Endodermal cell (in vitro differentiated cells): ENCODE measurements at regions not wholly inside any gene's neighbourhood (a gene's known extent, or its start where the extent isn't known, plus 50 kb on each side); places are given as distances from the start of the nearest gene placed in this dataset.

Experiments
- DNase-seq: peaks from one replicate; pipeline ENCODE4 v3.0.0-alpha.2; 2017
- H3K27ac ChIP-seq: 2 replicates; pipeline ENCODE4 v1.5.1; 2013; ENCODE audit warnings: mild to moderate bottlenecking, low read depth, low read length, moderate library complexity
- H3K27me3 ChIP-seq: 2 replicates; pipeline ENCODE4 v1.6.1; 2013; ENCODE audit warnings: mild to moderate bottlenecking, low read length, moderate library complexity; ENCODE audit not compliant: insufficient read depth, control insufficient read depth, poor library complexity, severe bottlenecking
- H3K36me3 ChIP-seq: 2 replicates; pipeline ENCODE4 v1.7.0; 2013; ENCODE audit warnings: mild to moderate bottlenecking, low read length, moderate library complexity; ENCODE audit not compliant: control insufficient read depth, insufficient read depth
- H3K4me1 ChIP-seq: one replicate; pipeline ENCODE4 v1.7.0; 2013; ENCODE audit warnings: low read length; ENCODE audit not compliant: control insufficient read depth, insufficient read depth
- H3K4me3 ChIP-seq: 2 replicates; pipeline ENCODE4 v1.5.1; 2013; ENCODE audit warnings: mild to moderate bottlenecking, low read length, moderate library complexity
- H3K9ac ChIP-seq: 2 replicates; pipeline ENCODE4 v1.6.1; 2013; ENCODE audit warnings: mild to moderate bottlenecking, low read length, moderate library complexity; ENCODE audit not compliant: poor library complexity, severe bottlenecking; ENCODE audit errors: extremely low read depth
- H3K9me3 ChIP-seq: 2 replicates; pipeline ENCODE4 v1.6.1; 2013; ENCODE audit warnings: mild to moderate bottlenecking, low read length, moderate library complexity; ENCODE audit not compliant: control insufficient read depth
- H3K27ac Mint-ChIP-seq: 2 replicates; pipeline ENCODE4 v1.8.0; 2020; ENCODE audit warnings: mixed read lengths
- H3K27me3 Mint-ChIP-seq: 2 replicates; pipeline ENCODE4 v1.8.0; 2021; ENCODE audit warnings: mild to moderate bottlenecking, mixed read lengths; ENCODE audit not compliant: insufficient read depth
- H3K36me3 Mint-ChIP-seq: 2 replicates; pipeline ENCODE4 v1.8.0; 2020; ENCODE audit warnings: low read depth, mixed read lengths
- H3K4me1 Mint-ChIP-seq: 2 replicates; pipeline ENCODE4 v1.8.0; 2020; ENCODE audit warnings: mixed read lengths
- H3K4me3 Mint-ChIP-seq: 2 replicates; pipeline ENCODE4 v1.8.0; 2020; ENCODE audit warnings: mild to moderate bottlenecking, moderate library complexity, mixed read lengths
- H3K9me3 Mint-ChIP-seq: 2 replicates; pipeline ENCODE4 v1.8.0; 2020; ENCODE audit warnings: mild to moderate bottlenecking, mixed read lengths
- CTCF ChIP-seq: fragments of 200-600 bp; sonication (generic); conservative IDR thresholded peaks from 2 replicates; pipeline ENCODE4 v1.5.0; 2021; ENCODE audit warnings: antibody characterized with exemption, mild to moderate bottlenecking
- WGBS, 2 experiments: methylation state at CpG; one replicate each; pipeline versions ENCODE4 v1.1.5 to v1.1.7; 2013; ENCODE audit warnings: missing lambda C conversion rate in 2 of 2, mixed read lengths in 1 of 2; ENCODE audit not compliant: insufficient coverage in 1 of 2, insufficient read length in 1 of 2; 5-methylcytosine and 5-hydroxymethylcytosine counted together

GRCh38 chr12:131372706-131373195 is 338.1 kb upstream of the SFSWAP start:
- Histone ChIP-seq H3K9ac (no peak overlapping the region), H3K36me3 (no peaks in the 10 kb centered on the region), H3K27me3 (no peaks in the 10 kb centered on the region), H3K27ac (no peak overlapping the region), H3K9me3 (no peaks in the 10 kb centered on the region), H3K4me1 (no peaks in the 10 kb centered on the region), H3K4me3 (no peak overlapping the region)
- no peak overlapping the region for H3K4me3 Mint-ChIP-seq
- peaks cover 2% of the 10 kb centered on the region for H3K27me3 Mint-ChIP-seq
- H3K36me3 Mint-ChIP-seq = no peaks in the 10 kb centered on the region
- WGBS, 2 experiments = 83 to 89% methylated on average over 1 to 2 of the region's 2 CpGs
- H3K27ac Mint-ChIP-seq = no peak overlapping the region
- no peaks in the 10 kb centered on the region for H3K4me1 Mint-ChIP-seq
- peak; percentile 26 for DNase-seq
- TF ChIP-seq CTCF = no peak
- H3K9me3 Mint-ChIP-seq = no peaks in the 10 kb centered on the region

GRCh38 chr12:131375261-131375971 is 335.5 kb upstream of the SFSWAP start:
- Histone ChIP-seq H3K27me3 (no peaks in the 10 kb centered on the region), H3K4me3 (no peak overlapping the region), H3K9me3 (no peaks in the 10 kb centered on the region), H3K27ac (no peak overlapping the region), H3K36me3 (no peaks in the 10 kb centered on the region), H3K4me1 (no peaks in the 10 kb centered on the region), H3K9ac (no peak overlapping the region)
- WGBS, 2 experiments = 89 to 91% methylated on average over 16 to 17 of the region's 17 CpGs
- DNase-seq = peak; percentile 29
- TF ChIP-seq CTCF = no peak
- no peaks in the 10 kb centered on the region for H3K36me3 Mint-ChIP-seq
- H3K4me1 Mint-ChIP-seq = no peaks in the 10 kb centered on the region
- peaks cover 2% of the 10 kb centered on the region for H3K27me3 Mint-ChIP-seq
- no peak overlapping the region for H3K4me3 Mint-ChIP-seq
- H3K9me3 Mint-ChIP-seq = no peaks in the 10 kb centered on the region
- no peak overlapping the region for H3K27ac Mint-ChIP-seq

GRCh38 chr12:131375972-131376345 is 334.9 kb upstream of the SFSWAP start:
- Mint-ChIP-seq H3K36me3 (no peaks in the 10 kb centered on the region), H3K27ac (no peak overlapping the region), H3K27me3 (peaks cover 2% of the 10 kb centered on the region), H3K9me3 (no peaks in the 10 kb centered on the region), H3K4me3 (no peak overlapping the region), H3K4me1 (no peaks in the 10 kb centered on the region)
- WGBS, 2 experiments = 86 to 95% methylated on average over 4 to 8 of the region's 8 CpGs
- Histone ChIP-seq H3K9ac (no peak overlapping the region), H3K9me3 (no peaks in the 10 kb centered on the region), H3K4me1 (no peaks in the 10 kb centered on the region), H3K27ac (no peak overlapping the region), H3K36me3 (no peaks in the 10 kb centered on the region), H3K27me3 (no peaks in the 10 kb centered on the region), H3K4me3 (no peak overlapping the region)
- peak; percentile 30 for DNase-seq
- TF ChIP-seq CTCF = no peak
